HG02938 (cell line): ENCODE measurements at regions not wholly inside any gene's neighbourhood (a gene's known extent, or its start where the extent isn't known, plus 50 kb on each side); places are given as distances from the start of the nearest gene placed in this dataset.
"Not testable (repeated sequence)": the region's sequence is repeated elsewhere in the genome, so short reads cannot be mapped to it uniquely, and the experiment has no call there.

ENCODE experiments used
- ATAC-seq: cut with Tn5 transposase; IDR thresholded peaks from one replicate; pipeline ENCODE4 v1.9.1; 2021; ENCODE audit warnings: mild to moderate bottlenecking, moderate library complexity; ENCODE audit not compliant: unreplicated experiment

DNA sequence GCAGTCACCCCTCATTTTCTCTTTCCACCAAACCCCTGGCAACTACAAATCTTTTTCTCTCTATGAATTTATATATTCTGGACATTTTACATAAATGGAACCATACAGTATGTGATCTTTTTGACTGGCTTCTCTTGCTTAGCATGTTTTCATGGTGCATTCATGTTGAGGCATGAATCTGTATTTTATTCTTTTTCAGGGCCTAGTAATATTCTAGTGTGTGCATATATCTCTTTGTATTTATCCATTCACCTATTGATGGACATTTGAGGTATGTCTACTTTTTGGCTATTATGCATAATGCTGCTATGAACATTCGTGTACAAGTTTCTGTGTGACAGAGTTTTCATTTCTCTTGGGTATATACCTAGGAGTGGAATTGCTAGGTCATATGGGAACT lies 78.2 kb downstream of the HACD1 start:
- no peak for ATAC-seq

DNA sequence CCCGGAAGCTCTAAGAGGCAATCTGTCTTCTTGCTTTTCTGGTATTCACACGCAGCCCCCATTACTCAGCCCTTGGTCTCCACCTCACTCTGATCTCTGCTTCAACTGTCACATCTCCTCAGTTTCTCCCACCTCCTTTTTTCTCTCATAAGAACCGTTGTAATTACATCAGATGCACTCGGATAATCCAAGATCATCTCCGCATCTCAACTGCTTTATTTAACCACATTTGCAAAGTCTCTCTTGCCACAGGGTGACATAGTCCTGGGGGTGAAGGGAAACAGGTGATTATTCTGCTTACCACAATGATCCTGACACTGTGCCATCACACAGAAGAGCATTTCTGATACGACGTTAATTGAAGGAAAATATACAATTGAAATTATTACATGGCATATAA lies 79.9 kb downstream of the HACD1 start:
- ATAC-seq, result no peak

DNA sequence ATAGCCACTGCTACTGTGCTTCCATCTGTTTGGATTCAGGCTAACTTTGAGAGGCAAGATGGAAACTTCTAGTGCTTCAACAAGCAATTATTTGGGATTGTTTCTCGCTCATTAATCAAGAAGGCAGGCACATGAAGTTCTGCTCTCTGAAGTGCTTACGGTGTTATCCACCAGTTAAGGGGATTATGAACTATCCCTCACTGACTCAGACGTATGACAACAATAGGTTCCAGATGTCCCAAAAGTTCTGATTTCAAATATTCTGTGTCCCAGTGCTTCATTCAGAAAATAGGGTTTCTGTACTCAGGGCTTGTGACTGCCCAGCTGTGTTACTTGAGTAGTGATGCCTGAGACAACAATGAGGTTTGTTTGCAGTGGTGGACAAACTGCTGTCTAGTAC lies 81.0 kb downstream of the HACD1 start:
- ATAC-seq, result no peak

DNA sequence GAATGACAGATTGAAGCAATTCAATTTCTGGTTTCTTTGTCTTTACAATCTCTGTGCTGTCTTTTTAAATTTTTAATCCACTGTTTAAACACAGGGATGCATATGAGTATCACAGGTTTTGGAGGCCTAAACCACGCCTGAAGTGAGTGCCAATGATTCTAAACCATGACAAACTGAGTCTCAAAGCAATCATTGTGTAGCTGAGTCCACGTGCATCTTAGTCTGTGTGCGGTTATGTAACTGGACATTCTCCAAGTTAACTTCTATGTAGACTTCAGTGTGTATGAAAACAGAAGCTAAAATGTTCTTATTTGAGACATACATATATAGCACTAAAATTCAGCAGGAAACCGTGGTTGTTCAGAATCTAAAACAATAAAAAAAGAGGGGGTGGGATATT lies 79.3 kb upstream of the ST8SIA6 start:
- ATAC-seq, result no peak

DNA sequence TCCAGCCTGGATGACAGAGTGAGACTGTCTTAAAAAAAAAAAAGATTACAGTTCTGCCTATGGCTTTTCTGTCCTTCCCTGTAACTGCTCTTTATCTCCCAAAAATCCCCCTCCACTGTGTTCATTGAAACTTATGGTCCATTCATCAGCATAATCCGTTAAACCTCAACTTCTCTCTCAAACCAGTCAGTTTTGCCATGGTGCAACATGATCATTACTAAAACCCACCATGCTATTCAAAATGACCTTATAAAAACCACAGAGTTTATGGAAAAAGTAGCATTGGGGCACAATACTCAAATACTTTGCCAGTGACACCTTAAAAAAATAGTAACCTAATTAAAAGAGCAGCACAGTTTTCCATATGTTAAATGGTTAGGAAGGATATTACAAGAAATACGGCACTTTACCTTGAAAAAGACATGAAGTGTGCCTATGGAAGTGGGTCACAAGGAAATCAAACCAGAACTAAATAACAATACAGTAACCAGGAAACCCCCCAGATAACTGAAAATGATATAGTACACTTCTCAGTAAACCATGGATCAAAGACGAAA lies 74.0 kb upstream of the ST8SIA6 start:
- ATAC-seq, result no peak

DNA sequence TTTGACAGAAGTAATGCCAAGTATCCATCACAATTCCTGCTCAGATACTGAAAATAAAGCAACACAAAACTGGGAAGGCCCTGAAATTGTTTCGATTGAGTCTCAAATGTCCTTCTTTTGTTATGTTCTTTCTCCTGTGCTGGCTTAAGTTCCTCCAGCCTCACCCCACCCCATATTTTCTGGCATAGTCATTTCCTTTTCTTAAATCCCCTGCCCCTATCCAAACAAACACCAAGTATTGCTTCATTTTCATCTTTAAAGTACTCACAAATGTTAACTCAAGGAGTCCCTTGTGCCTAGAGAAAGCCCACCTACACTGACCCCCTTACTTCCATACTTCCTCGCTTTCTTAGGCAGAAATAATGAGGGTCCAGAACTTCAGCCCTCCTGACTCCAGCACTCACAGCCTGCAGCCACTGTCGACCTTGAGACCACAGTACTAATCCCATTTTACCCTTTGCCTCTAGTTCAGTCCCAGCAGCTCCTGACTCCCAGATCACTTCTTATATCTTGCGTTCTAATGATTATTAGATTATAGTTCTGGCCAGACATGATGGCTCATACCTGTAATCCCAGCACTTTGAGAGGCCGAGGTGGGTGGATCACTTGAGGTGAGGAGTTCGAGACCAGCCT lies 73.2 kb upstream of the ST8SIA6 start:
- ATAC-seq, result no peak

DNA sequence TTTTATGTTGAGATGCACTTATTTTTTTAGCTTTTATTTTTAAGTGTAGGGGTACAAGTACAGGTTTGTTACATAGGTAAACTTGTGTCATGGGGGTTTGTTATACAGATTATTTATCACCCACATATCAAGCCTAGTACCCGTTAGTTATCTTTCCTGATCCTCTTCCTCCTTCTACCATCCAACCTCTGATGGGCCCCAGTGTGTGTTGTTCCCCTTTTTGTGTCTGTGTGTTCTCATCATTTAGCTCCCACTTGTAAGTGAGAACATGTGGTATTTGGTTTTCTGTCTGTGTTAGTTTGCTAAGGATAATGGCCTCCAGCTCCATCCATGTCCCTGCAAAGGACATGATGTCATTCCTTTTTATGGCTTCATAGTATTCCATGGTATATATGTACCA lies 72.2 kb upstream of the ST8SIA6 start:
- ATAC-seq, result not testable (repeated sequence)

DNA sequence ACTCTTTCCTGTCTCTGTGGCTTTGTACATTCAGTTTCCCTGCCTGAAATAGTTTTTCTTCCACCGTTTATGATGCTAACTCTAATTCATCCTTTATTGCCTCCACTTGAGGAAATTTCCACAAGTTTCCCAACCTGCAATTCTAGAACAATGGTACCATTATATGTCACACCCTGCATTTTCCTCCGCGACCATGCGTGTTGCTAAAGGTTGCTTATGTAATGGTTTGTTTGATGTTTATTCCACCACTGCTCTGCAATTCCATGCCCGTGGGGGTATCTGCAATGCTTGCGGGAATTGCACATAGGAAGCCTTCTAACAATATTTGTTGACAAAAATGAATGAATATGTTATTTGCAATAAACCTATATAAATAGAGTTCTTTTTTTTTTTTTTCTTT lies 69.5 kb upstream of the ST8SIA6 start:
- no peak for ATAC-seq

DNA sequence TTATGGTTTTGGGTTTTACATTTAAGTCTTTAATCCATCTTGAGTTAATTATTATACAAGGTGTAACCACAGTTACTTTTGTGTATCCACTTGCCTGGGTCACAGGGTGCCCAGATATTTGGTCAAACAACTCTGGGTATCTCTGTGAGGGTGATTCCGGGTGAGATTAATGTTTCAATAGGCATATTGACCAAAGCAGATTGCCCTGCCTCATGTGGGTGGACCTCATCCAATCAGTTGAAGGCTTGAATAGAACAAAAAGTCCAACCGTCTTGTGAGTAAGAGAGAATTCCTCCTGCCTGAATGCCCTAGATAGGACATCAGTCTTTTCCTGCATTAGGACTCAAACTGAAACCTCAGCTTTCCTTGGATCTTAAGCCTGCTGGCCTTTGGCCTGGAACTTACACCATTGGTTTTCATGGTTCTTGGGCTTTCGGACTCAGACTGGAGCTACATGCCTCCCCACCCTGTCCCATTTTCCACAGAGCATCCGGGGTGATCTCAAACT lies 68.9 kb upstream of the ST8SIA6 start:
- no peak for ATAC-seq

DNA sequence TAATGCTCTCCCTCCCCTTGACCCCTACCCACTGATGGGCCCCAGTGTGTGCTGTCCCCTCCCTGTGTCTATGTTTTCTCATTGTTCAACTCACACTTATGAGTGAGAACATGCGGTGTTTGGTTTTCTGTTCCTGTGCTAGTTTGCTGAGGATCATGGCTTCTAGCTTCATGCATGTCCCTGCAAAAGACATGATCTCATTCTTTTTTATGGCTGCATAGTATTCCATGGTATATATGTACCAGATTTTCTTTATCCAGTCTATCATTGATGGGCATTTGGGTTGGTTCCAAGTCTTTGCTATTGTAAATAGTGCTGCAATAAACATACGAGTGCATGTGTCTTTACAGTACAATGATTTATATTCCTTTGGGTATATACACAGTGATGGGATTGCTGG lies 67.9 kb upstream of the ST8SIA6 start:
- ATAC-seq, result not testable (repeated sequence)

DNA sequence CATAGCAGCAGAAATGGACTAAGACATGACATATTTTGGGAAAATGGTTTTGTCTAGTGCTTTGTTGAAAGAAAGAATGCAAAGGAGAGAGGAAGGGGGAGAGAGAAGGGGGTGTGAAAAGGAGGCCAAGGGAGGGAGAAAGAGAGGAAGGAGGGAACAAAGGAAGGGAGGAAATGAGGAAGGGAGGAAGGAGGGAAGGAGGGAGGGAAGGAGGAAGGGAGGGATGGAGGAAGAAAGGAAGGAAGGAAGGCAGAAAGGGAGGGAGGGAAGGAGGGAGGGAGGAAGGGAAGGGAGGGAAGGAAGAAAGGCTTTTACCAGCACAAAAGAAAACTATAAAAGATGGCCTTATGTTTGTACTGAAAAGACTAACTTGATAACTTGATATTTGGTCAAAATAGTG lies 65.1 kb upstream of the ST8SIA6 start:
- ATAC-seq, result no peak

DNA sequence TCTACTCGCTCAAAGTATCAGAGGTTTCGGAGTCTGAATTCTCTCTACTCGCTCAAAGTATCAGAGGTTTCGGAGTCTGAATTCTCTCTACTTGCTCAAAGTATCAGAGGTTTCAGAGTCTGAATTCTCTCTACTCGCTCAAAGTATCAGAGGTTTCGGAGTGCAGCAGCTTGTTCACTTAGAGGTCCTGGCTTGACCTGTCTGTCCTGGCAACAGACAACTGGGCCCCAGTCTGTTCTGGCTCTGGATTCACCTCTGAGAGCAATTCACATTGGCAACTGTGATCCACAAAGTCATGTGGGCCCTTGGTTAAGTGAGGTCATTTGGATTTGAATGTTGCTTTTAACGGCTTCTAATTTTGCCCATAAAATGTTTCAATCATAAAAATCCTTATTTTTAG lies 63.9 kb upstream of the ST8SIA6 start:
- no peak for ATAC-seq

DNA sequence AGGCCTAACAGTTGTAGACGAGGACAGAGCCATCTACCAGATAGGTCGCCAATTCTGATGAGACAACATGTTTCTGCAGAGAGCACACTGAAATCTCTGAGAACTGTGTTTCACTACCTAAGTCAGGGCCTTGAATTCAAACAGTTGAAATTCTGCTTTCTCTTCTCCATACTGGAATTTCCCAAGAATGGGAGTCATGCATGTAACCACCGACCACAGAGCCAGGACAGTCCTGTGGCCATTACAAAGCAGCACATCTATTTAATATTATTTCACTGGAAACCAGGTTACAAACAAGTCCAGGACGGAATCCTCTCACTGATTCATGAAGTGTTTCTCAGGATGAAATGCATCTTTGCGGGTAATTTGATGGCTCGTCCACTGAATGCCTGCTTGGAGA lies 62.0 kb upstream of the ST8SIA6 start:
- ATAC-seq, result no peak

DNA sequence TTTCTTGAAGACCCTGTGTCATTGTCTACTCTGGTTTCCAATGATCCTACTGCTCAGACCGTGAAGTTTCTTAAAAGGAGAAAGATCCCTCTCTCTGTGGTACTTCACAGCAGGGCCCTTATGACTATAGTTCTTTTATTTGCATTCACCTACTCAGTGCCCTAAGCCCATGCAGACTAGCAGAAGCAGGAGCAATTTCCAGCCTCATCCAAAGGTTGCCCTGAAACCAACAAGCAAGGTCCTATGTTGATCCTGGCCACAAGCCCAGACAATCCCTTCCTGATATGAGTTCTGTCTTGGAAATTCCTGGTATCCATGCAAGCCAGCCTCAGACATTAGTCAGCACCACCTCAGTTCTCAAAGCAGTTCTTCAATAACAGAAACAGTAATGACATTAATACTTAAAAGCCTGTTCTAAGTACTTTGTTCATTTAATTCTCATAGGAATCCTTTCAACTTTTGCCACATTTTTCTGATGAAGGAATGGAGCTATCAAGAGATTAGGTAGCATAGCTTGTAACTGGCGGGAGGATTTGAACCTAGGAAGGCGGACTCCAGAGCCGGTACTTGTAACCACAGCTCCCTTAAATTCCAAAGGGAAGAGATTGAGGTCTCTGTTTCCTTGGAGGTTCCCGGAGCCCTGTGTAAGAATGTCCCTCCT lies 58.1 kb upstream of the ST8SIA6 start:
- ATAC-seq, result no peak

DNA sequence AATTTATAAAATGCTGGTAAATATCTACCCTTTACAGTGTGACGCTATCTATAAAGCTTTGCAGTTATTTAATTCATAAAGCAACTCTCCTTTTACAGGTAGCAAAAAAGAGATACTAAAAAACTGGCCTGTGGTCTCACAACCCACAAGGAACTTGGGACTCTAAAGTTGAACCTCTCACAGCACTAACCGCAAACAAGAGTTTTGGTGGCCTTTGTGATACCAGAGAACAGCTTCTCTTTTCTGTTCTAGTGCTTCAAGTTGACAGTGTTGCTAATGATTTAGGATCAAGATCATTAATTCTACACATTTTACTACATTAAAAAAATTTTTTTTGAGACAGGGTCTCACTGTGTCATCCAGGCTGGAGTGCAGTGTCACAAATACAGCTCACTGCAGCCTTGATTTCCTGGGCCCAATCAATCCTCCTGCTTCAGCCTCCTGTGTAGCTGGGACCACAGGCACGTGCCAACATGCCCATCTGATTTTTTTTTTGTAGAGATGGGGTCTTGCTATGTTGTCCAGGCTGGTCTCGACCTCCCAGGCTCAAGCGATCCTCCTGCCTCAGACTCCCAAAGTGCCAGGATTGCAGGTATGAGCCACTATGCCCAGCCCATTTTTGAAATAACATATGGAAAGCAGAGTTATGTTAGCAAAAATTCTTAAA lies 56.0 kb upstream of the ST8SIA6 start:
- ATAC-seq, result peak; percentile 71

DNA sequence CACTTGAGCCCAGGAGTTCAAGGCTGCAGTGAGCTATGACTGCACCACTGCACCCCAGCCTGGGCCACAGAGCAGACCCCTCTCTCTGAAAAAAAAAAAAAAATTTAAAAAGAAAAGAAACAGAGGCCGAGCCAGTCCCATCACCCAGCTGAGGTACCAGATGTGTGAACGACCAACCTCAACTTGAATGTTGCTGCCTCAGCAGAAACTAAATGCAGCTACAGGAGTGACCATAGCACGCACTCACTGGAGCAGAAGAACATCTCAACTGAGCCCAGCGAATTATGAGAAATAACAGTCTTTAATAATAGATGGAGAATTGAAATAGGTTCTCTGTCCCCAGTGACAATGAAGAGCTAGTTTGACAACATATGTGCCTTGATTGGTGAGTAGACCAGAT lies 53.1 kb upstream of the ST8SIA6 start:
- no peak for ATAC-seq

DNA sequence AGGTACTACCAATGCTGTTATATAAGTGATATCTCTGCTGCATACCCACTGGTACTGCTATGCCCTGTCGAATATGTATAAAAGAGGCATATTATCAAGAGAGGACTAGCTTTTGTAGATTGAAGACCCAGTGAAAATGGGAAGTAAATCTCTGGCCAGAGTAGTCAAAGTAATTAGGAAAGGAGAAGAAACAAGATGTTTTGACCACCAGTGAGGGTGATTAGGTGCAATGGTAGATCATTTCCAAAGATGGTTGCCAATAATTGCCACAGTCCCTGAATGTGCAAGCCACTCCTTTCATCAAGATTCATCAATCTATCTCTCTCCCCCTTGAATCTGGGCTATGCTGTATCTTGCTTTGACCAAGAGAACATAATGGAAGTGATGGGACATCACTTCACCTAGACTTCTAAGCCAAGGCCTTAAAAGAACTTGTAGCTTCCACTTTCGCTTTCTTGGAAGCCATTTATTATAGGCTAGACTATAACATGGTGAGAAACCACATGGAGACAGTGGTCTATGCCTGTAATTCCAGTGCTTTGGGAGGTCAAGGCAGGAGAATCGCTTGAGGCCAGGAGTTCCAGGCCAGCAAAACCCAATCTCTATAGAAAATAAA lies 52.6 kb upstream of the ST8SIA6 start:
- no peak for ATAC-seq

DNA sequence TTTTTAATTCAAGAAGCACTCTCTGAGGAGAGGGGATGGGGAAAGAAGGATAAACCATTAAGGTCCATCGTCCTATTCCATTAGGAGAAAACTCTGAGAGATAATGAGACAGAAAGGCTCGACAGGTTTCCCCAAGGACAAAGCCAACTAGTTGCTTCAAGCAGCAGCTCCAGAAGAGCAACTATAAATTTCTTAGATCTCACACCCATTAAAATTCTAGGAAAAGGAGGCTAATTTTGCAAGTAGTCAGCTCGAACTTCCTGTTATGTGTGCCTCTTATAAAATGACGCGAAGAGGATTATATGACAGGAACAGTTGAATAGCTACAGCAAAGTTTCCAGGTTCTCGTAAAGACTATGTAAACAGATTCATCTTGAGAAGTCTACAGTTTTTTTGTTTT lies 52.0 kb upstream of the ST8SIA6 start:
- ATAC-seq, result no peak

DNA sequence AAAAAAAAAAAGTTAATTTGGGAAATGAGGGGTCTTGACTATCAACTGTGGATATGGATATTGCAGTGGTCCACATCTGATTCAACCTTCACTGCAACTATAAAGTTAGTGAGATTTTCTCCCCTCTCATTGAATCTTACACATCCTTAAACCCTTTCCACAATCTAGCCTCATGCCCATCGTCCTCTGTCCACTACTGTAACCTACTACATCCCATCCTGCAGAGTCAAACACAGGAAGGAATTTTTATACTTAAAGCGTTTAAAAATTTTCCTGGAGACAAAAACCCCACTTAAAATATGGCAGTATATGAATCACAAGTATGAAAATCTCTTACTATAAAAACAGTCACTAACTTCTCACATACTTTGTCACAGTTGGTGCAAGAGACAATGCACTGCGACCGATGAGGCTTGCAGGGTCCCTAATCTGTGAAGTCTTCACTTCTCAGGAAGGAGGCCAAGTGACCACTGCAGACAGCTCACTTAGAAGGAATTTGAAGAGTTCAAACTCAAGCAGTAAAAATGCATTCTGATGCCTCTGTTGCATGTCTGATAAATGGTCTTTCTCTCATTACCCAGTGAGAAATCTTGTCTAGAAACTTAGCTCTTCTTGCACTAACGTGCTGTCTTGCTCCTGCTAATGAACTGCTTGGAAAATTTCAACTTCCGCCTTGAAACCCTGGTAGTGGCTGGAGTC lies 50.3 kb upstream of the ST8SIA6 start:
- ATAC-seq, result no peak
